B cell (primary cell): ENCODE measurements at regions not wholly inside any gene's neighbourhood (a gene's known extent, or its start where the extent isn't known, plus 50 kb on each side); places are given as distances from the start of the nearest gene placed in this dataset.

Experiments used
- EZH2 ChIP-seq: IDR thresholded peaks from 2 replicates; pipeline ENCODE4 v1.6.1; 2012; ENCODE audit warnings: borderline replicate concordance, low read depth, mild to moderate bottlenecking, moderate library complexity, low read length; ENCODE audit not compliant: insufficient read depth, poor library complexity, severe bottlenecking
- TF ChIP-seq, protein P1 (sequence below): fragments of 200-600 bp; IDR thresholded peaks from one replicate; pipeline ENCODE4 v1.8.0; 2022; ENCODE audit warnings: antibody characterized with exemption, mild to moderate bottlenecking

DNA sequence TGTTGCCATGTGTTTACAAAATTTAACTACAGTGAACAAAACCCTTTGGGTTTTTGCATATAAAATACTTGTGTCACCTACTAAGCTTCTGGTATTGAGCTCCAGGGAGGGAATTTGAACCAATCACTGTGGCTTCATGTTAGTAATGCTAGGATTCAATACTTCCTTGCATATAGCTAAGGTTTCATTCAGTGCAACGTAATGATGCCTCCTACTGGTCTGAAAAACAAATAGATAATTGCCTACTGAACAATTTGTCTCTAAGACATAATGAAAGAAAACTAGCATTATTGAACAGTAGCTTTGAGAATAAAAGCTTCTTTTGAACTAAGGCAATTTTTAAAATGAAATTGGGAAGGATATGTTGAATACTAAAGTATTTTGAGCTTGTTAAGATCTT is 244.4 kb downstream of the ZWINT start:
- TF ChIP-seq, protein P1, sequence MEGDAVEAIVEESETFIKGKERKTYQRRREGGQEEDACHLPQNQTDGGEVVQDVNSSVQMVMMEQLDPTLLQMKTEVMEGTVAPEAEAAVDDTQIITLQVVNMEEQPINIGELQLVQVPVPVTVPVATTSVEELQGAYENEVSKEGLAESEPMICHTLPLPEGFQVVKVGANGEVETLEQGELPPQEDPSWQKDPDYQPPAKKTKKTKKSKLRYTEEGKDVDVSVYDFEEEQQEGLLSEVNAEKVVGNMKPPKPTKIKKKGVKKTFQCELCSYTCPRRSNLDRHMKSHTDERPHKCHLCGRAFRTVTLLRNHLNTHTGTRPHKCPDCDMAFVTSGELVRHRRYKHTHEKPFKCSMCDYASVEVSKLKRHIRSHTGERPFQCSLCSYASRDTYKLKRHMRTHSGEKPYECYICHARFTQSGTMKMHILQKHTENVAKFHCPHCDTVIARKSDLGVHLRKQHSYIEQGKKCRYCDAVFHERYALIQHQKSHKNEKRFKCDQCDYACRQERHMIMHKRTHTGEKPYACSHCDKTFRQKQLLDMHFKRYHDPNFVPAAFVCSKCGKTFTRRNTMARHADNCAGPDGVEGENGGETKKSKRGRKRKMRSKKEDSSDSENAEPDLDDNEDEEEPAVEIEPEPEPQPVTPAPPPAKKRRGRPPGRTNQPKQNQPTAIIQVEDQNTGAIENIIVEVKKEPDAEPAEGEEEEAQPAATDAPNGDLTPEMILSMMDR, result no peak
- TF ChIP-seq EZH2, result no peak
